Esophagus mucosa (tissue), 1 donor: ENCODE measurements at regions not wholly inside any gene's neighbourhood (a gene's known extent, or its start where the extent isn't known, plus 50 kb on each side); places are given as distances from the start of the nearest gene placed in this dataset.
A peak's percentile ranks its signal among the peaks of the same experiment; 100 is the strongest.
"Not testable (repeated sequence)": the region's sequence is repeated elsewhere in the genome, so short reads cannot be mapped to it uniquely, and the experiment has no call there.

Experiments
- ATAC-seq: fragments of 200-7000 bp; cut with Tn5 transposase; one replicate; pipeline ENCODE4 v1.9.1; 2020
- donor health status: DM: yes; HTN: yes; CAD: no.

DNA sequence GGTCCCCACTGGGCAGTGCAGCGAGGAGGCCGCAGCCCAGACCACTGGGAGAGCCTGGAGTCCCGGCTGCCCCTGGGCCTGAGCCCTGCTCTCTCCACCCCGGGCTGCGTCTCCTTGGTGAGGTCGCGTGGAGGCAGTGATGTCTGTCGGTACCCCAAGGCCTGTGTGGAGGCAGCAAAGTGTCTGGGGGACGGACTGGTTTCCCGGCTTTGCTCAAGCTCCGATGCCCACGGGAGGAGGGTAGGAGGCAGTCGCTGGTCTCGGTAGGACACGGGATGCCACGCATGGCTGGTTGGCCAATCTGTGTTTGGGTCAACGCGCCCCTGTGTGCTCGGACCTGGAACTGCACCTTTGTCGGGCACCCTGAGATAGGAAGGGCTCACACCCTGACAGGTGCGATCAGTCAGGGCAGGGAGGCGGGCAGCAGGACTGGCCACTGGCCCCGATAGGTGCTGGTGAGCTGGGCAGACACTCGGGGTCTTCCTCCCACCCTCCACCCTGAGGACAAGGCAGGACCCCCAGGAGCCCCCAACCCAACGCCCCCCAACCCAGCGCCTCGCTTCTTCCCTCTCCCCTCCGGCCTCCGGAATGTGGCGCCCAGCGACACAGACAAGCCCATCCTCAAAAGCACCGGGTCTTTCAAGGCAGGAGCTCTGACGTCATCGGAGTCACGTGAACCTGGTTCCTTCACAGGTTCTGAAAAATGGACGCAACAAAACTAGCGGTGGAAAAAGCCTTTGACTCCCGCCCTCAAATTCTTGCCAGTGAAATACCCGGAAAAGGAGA, 288.6 kb downstream of the NDUFA10 start:
- peak; percentile 21 for ATAC-seq

DNA sequence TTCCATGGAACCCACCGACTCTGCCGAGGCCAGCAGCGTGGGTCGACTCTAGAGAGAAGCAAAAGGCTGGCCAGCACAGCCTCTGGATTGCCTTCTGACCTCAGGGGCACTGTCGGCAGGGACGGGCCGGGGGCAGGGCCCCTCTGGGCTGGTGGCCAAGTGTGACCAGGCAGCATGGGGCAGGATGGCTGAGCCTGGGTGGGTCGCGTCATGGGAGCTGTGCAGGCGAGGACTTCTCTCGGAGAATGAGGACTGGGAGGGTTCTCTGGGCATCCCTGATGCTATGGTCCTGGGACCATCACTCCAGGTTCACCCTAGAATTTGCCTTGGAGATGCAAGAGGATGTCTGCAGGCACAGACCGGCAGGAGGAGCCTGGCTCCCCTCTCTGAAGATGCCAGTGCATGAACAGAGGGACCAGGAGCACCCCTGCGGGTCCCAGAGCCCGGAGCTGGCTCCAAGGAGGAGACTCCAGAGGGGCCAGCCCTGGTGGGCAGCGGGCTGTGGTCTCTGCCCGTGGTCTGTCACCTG, 289.2 kb downstream of the NDUFA10 start:
- ATAC-seq = no peak

DNA sequence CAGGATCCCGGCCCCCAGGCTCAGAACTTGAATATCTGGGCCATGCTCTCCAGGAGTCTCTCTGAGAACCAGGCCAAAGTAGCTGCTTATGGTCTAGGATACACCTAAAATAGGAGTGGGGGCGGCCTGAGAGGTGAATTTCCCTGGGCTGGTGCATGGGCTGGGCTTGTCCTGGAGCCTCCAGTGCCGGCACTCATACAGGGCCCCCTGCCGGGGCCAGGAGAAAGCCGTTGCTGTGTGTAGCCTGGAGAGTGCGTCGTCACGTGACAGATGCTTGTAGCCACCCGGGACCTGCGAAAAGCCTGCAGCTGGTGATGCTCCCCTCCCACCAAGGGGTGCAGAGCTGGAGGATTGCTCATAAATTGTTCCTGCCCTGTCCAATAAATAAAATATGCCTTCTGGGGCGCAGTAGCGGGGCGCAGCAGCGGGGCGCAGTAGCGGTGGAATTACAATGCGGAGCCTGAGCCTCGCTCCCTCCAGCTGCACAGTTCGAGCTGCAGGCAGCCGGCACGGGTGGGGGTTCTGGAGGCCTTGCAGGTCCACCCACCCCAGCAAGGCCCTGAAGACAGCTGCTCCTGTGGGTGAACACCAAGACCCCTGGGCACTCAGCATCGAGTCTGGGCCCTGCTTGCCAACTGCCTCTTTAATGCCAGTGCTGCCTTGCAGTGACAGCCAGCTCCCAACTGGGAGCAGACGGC, 289.9 kb downstream of the NDUFA10 start:
- peak; percentile 27 for ATAC-seq

DNA sequence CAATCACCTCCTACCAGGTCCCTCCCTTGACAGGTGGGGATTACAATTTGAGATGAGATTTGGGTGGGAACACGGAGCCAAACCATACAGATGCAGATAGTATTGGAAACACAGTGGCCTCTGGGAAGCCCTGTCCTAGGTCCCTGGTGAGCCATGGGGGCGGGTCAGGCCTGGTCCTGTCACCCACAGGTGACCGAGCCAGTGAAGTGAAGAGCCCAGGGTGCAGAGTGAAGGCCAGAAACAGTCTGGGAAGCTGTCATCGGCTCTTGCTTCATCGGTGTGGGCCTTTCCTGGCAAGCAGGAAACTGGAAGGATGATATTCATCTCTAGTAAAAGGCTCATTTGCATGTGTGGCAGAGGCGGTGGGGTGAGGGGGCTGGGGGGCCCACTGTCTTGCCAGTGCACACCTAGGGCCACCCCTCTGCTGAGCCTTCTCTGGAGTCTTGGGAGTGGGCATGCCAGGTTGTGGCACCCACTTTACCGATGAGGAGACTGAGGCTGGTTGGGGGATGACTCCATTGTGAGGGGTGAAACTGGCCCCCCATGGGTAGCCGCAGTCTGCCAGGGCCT, 290.6 kb downstream of the NDUFA10 start:
- ATAC-seq = no peak

DNA sequence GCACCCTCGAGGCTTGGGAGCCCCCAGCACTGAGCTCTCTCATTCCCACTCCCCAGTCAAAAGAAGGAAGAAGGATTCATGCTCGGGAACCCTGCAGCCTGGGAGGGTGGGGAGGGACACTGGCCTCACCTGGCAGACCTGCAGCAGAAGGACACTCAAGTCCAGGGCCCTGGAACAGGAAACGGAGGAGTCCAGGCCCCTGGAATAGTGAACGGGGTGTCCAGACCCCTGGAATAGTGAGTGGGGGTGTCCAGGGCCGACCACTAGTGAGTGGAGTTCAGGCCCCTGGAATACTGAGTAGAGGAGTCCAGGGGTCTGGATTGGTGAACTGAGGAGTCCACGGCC, 292.5 kb downstream of the NDUFA10 start:
- ATAC-seq = no peak

DNA sequence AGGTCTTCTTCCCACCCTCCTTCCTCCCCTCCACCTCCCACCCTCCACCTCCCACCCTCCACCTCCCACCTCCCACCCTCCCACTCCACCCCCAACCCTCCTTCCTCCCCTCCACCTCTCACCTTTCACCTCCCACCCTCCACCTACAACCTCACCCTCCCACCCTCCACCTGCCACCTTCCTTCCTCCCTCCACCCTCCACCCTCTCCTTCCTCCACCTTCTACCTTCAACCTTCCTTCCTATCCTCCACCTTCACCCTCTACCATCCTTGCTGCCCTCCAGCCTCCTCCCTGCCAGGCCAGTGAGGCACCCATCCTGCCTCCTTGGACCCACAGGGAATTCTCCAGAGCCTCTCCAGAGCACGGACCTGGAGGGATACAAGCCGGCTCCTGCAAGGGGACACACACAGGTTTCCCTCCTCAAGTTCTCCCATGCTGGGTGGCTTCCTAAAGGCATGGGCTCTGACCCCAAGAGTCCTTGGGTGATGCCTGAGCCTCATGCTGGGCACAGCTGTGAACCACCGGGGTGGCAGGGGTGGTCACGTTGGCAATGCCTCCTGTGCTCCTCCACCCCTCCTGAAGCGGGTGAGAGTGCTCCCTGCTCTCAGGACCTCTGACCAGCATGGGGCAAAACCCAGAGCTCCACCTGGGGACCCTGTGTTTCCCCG, 293.0 kb downstream of the NDUFA10 start:
- ATAC-seq = no peak

DNA sequence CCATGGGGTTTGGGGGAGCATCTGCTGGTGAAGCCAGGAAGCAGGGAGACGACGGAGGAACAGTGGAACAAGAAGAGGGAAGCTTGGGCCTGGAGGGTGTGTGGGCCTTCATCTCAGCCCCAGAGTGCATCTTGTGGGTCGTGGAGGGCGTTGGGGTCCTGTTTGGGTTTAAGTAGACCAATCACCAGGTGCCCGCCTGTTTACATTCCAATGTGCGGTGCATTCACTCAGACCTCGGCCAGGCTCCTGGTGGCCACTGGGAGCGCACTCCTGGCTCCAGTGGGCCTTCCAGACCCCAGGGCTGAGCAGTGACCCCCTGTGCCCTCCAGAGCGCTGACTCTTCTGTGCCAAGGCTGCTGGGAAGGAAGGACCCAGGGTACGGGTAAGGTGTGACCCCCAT, 293.7 kb downstream of the NDUFA10 start:
- ATAC-seq = no peak

DNA sequence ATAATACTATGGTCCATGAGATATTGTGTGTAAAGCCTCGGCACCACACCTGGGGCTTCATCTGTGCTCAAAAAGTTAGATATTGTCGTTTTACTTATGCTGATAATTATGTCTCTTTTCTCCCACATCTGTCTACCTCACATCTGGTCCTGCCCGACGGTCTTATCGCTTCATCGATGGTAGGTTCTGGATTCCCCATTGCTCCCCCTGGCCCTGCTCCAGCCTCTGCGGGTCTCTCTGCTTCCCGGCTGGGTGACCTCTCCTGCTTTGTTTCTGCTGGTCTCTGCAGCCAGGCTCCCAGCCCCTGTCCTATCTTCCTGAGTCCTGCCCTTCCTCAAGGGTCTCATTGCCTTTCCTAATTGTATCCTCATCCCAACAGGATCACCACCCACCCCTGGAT, 294.2 kb downstream of the NDUFA10 start:
- no peak for ATAC-seq

DNA sequence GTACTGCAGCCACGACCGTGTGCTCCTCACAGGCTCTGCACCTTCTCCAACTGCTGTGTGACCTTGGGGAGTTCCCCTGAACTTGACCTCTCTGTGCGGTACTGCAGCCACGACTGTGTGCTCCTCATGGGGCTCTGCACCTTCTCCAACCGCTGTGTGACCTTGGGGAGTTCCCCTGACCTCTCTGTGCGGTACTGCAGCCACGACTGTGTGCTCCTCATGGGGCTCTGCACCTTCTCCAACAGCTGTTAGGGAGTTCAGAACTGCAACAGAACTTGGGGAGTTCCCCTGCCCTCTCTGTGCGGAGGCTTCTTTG, 294.6 kb downstream of the NDUFA10 start:
- not testable (repeated sequence) for ATAC-seq

DNA sequence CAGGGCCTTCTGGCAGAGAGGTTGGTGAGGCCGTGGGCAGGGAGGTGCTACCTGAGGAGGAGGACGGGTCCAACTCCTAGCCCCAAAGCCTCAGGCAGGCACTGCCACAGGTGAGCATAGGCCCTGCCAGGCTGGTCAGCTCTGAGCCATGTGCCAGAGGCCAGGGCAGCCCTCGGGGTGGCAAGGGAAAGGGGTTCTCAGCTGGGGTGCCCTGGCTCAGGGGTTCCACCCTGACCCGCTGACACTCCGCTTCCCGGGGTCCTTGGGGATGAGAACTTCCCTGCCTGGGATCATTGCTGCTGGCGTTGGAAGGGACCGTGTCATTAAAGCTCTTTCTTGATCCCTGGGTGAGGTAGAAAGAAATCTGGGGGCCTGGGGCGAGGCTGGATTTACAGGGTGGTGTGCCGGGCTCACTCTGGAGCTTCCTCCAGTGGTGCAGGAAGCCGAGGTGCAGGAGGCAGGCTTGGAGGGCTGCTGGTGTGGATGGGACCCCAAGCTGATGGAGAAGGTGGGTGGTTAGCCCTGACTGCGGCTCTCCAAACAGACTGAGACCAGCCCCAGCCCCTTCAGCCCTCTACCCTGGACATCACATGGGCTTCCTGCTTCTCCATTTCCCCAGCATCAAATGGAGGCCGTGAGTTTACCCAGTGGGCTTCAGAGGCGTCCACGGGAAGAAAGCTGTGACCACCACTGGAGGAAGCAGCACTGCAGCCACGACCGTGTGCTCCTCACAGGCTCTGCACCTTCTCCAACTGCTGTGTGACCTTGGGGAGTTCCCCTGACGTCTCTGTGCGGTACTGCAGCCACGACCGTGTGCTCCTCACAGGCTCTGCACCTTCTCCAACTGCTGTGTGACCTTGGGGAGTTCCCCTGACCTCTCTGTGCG, 295.2 kb downstream of the NDUFA10 start:
- ATAC-seq = no peak

DNA sequence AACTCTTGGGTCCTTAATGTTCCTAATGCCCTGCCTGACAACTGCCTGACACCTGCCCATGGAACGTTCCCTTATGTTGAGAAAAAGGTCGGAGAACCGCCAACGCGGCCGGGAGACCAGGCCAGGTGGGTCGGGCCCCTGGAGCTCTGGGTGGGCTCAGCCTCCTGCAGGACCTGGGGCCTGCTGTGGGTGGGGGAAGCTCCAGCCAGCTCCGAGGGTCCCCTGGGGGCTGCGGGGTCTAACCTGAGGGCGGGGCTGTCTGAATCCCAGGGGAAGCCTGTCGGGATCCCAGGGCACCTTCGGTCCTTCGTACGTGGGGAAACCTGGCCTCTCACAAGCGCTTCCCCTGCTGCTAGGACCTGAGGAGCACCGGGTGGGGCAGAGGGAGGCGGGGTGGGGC, 296.0 kb downstream of the NDUFA10 start:
- no peak for ATAC-seq

DNA sequence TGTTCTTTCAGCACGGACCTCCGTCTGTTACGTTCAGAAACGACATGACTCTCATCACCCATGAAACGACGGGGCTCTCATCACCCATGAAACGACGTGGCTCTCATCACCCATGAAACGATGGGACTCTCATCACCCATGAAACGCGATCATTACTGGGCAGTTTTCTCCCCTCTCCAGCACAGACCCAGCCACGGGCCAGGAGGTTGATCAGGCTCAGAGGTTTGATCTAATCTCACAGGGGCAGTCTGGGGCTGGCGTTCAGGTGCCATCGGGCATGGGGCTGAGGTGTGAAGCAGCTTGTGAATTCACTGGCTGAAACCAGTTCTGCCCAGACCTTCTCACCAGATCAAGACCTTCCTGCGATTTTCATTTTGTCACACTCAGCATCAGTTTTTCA, 296.4 kb downstream of the NDUFA10 start:
- ATAC-seq = no peak

DNA sequence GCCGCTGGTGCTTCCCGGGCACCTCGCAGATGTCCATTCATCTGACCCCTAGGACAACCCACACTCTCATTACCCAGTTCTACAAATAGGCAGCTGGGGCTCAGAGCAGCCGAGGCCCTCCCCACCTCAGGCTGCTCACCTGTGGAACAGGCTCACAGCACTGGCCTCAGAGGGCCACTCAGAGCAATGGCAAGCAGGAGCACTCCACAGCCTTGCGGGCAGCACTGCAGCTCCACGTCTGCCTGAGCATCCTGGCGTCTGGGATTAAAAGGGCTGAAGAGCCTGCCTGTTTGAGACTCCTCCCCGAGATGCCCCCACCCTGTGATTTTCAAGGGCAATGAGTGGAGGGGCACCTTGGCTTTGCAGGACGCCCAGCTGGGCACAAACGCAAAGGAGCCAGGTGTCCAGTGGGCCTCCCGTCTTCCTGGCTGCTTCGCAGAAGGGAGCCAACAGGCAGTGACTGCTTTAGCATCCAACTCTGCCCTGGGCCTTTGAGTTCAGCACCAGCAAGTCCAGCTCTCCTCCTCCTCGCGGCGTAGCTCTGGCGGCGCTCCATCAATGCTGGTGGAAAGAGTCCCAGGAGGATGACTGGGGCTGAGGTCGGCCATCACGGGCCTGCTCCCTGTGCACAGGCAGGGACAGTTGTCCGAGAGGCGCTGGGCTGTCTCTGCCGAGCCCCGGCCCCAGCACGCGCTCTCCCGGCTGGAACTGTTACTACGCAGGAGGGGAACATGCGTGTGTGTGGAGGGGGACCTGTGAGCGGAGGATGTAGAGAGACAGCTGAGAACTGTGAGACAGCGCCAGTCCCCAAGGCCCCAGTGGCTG, 297.2 kb downstream of the NDUFA10 start:
- ATAC-seq = no peak

DNA sequence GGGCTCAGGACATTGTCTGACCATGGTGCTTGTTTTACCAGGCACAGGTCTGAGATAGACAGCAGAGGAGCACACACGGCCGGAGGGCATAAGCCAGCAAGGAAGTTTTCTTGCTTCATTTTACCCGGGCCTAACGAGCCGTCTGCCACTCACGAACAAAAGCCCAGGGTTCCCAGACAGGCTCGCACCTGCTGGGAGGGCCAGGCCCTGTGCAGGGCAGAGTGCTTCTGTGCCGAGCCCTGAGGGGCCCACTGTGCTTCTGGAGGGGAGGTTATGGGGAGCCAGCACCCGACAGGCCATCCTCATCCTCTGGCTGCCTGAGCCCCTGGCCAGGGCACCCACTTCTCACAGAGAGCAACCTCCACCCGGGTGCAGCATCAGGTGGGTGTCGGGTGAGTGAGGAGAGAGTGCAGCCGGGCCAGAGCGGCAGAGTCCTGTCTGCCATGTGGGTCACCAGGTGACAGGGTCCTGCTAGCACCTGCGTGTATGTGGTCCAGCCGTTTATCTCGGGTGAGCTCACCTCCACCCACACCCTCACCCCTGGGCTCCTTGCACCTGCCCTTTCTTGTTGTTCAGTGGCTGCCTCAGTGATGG, 297.9 kb downstream of the NDUFA10 start:
- no peak for ATAC-seq

DNA sequence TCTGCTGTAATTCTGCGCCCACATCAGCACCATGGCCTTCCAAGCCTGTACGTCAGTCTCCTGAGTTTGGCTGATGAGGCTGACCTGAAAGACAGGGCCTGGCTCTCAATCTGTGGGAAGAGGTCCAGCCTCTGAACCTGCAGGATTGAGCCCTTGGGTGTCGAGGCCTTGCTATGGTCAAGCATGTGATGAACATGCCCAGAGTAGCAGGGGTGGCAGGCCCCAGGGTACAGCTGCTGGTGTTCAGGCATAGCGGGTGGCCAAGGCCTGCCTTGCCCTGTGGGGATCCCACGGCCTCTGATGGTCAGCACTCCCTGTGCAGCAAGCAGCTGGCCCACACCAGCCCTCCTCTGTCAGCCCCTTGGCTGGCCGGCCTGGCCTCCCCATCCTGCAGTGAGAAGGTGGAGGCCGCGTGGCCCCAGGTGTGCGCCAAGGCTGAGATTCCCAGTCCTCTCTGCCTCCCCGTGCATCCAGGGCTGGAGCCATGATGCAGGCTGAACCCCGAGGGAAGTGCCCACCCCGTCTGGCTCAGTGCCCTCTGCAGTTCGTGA, 298.4 kb downstream of the NDUFA10 start:
- no peak for ATAC-seq

DNA sequence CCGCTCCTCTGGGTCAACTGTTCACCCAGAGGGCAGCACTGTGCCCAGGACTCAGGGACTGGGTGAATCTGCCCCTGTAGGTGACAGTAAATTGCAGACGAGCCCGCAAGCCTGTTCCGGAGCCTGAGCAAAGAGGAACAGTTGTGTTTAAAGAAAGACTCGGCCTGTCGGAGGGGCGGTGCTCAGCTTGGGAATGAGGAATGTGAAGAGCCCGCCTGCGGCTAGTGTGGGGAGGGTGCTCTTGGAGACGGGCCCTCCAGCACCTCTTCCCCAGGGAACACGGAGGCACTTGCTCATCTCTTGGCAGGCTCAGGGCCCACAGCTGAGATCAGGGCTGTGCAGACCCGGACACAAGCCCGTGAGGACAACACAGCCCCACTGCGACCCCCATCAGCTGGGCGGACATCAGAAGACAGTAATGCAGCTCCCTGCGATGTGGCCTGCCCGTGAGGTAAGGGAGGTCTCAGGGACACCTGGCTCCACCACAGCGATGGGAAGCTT, 299.0 kb downstream of the NDUFA10 start:
- no peak for ATAC-seq

DNA sequence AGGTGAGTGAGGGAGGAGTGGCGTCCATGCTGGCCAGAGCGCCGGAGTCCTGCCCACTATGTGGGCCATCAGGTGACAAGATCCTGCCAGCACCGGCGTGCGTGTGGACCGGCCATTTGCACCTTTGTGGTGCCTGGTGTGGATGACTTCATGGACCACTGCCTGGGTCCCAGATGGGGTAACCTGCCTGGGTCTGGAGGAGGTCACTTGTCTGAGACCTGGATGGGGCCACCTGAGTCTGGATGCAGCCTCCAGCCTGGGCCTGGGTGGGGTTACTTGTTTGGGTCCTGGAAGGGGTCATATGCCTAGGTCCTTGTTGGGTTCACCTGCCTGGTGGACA, 299.6 kb downstream of the NDUFA10 start:
- no peak for ATAC-seq

DNA sequence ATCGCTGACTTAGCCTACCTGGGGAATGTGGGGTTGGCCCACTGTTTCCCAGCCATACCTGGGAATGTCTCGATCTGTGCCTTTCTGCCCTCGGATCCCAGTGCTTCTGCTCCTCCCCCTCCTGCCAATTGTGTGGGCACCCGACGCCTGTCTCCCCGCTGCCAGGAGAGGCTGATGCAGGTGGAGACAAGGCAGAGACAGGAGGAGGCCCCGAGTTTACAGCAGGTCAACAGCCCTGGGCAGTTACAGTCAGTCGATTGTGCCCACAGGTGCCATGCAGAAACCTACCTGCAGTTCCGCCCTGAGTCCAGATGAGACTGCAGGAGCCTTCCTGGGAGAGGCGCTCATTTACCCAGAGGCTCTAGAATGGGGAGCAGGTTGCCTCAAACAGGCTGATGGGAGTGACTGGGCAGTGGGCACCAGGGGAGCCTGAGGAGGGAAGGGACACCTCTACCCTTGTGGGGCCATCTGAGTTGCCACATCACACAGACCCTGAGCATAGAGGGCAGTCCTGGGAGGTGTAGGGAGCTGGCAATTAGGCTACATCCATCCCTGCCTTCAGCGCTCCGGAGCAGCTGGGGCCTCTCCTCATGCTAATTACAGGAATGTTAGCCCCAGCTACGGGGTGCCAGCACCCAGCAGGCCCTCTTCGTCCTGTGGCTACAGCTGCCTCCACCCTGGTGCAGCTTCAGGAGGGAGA, 300.1 kb downstream of the NDUFA10 start:
- no peak for ATAC-seq

DNA sequence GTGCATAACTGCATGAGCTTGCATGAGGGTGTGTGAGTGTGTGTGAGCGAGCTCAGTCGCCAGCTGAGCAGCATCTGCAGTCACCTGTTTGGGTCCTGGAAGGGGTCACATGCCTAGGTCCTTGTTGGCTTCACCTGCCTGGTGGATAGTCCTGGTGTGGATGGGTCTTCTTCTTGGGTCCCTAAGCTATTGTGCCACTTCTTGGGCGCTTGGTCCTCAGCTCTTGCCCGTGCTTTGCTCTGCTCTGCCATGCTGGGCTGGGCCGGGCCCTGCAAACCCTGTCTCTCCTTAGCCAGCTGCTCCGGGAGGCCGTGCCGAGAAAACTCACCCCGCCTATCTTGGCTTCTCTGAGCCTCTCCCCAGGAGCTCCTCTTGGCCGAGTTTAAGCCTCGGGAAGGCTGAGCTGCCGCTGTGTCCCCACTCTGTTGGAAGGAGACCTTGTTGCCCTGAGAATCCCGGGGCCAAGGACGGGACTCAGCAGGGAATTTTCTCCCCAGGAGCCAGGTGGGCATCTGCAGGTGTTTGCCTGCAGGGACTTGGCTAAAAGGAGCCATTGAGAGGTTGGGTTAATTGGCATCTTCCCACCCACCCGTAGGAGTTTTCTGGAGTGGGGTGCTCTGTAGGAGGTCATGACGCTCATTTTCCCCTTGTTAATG, 300.8 kb downstream of the NDUFA10 start:
- ATAC-seq = no peak
